Neural progenitor cell (in vitro differentiated cells): ENCODE measurements at regions not wholly inside any gene's neighbourhood (a gene's known extent, or its start where the extent isn't known, plus 50 kb on each side); places are given as distances from the start of the nearest gene placed in this dataset.

ENCODE experiments used
- EZH2 ChIP-seq: fragments of 200-600 bp; sonication (generic); IDR thresholded peaks from 2 replicates; pipeline ENCODE4 v1.6.1; 2017; ENCODE audit warnings: antibody characterized with exemption, mild to moderate bottlenecking, moderate library complexity
- EZH2phosphoT487 ChIP-seq: fragments of 200-600 bp; sonication (generic); IDR thresholded peaks from 2 replicates; pipeline ENCODE4 v1.6.1; 2017; ENCODE audit warnings: antibody characterized with exemption
- TF ChIP-seq, protein P1 (sequence below): fragments of 200-600 bp; sonication (generic); IDR thresholded peaks from 2 replicates; pipeline ENCODE4 v1.5.1; 2017; ENCODE audit warnings: antibody characterized with exemption, mild to moderate bottlenecking

GRCh38 chr16:54466233-54466632 lies 179.6 kb upstream of the IRX3 start:
- TF ChIP-seq EZH2phosphoT487 (no peak), EZH2 (no peak)
- TF ChIP-seq, protein P1, sequence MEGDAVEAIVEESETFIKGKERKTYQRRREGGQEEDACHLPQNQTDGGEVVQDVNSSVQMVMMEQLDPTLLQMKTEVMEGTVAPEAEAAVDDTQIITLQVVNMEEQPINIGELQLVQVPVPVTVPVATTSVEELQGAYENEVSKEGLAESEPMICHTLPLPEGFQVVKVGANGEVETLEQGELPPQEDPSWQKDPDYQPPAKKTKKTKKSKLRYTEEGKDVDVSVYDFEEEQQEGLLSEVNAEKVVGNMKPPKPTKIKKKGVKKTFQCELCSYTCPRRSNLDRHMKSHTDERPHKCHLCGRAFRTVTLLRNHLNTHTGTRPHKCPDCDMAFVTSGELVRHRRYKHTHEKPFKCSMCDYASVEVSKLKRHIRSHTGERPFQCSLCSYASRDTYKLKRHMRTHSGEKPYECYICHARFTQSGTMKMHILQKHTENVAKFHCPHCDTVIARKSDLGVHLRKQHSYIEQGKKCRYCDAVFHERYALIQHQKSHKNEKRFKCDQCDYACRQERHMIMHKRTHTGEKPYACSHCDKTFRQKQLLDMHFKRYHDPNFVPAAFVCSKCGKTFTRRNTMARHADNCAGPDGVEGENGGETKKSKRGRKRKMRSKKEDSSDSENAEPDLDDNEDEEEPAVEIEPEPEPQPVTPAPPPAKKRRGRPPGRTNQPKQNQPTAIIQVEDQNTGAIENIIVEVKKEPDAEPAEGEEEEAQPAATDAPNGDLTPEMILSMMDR: no peak
